ENCODE measurements at regions not wholly inside any gene's neighbourhood (a gene's known extent, or its start where the extent isn't known, plus 50 kb on each side); places are given as distances from the start of the nearest gene placed in this dataset.

GRCh38 chr1:183732236-183732880 lies 72.6 kb upstream of the RGL1 start:
- no peak overlapping the region for H4K8ac ChIP-seq (replicated peaks; ENCODE audit: insufficient read length, low read depth, low read length)
- no peak overlapping the region for H3K56ac ChIP-seq (ENCODE audit: insufficient read length, low read depth, low read length)
- H3K4me3 Mint-ChIP-seq = no peak overlapping the region
- no peaks in the 10 kb centered on the region for H3K36me3 Mint-ChIP-seq (ENCODE audit: insufficient read depth in 1 of 3, low read depth in 3 of 3)
- H3K27me3 ChIP-seq (ENCODE audit: insufficient read depth, low read length) = no peaks in the 10 kb centered on the region
- H3K27ac ChIP-seq (ENCODE audit: insufficient read length, low read depth, low read length) = no peak overlapping the region
- no peak overlapping the region for H3K4me2 ChIP-seq (ENCODE audit: insufficient read depth, insufficient read length, low read length)
- no peak overlapping the region for H3K23ac ChIP-seq (ENCODE audit: insufficient read length, low read depth, low read length)
- no peak overlapping the region for H4K91ac ChIP-seq (ENCODE audit: insufficient read length, low read depth, low read length)
- H3K9ac ChIP-seq (ENCODE audit: extremely low read depth, insufficient read length, low read length) = no peak overlapping the region
- no peaks in the 10 kb centered on the region for H3K79me2 ChIP-seq (ENCODE audit: insufficient read depth, low read length)
- no peak overlapping the region for H3K4ac ChIP-seq (ENCODE audit: low read depth, low read length)
- H2BK12ac ChIP-seq (ENCODE audit: insufficient read length, low read depth, low read length) = no peak overlapping the region
- no peak overlapping the region for H3K14ac ChIP-seq (ENCODE audit: insufficient read depth, low read length)
- DNase-seq = no peak
- no peak overlapping the region for H2BK5ac ChIP-seq (ENCODE audit: insufficient read length, low read length)
- no peak overlapping the region for H3T11ph ChIP-seq (ENCODE audit: low read length)
- H3K9me3 ChIP-seq (ENCODE audit: control insufficient read depth, low read depth, low read length) = no peaks in the 10 kb centered on the region
- H3K18ac ChIP-seq (ENCODE audit: insufficient read length, low read depth, low read length) = no peak overlapping the region
- no peaks in the 10 kb centered on the region for H4K20me1 ChIP-seq (ENCODE audit: control insufficient read depth, insufficient read depth, insufficient read length)
- H2BK15ac ChIP-seq (ENCODE audit: low read depth, low read length) = no peak overlapping the region
- WGBS (ENCODE audit: extremely low coverage, insufficient read length, low lambda C conversion rate) = no CpG with 5 or more reads among the region's 6 CpGs
- H2BK20ac ChIP-seq (ENCODE audit: low read depth, low read length, poor library complexity, severe bottlenecking) = no peak overlapping the region
- H3K23me2 ChIP-seq (ENCODE audit: insufficient read length, low read depth, low read length, poor library complexity, severe bottlenecking) = no peaks in the 10 kb centered on the region
- no peaks in the 10 kb centered on the region for H3K9me3 Mint-ChIP-seq
- H2BK120ac ChIP-seq (ENCODE audit: low read depth, low read length, poor library complexity, severe bottlenecking) = no peak overlapping the region
- H4K5ac ChIP-seq (ENCODE audit: insufficient read length, low read depth, low read length) = no peak overlapping the region
- H3K4me1 Mint-ChIP-seq = peaks cover 6 to 9% of the 10 kb centered on the region in 2 experiments; a peak in 3 of 4 replicates
- no peaks in the 10 kb centered on the region for H3K79me1 ChIP-seq (ENCODE audit: insufficient read depth, low read depth, low read length, poor library complexity, severe bottlenecking)
- H3K4me1 ChIP-seq (ENCODE audit: insufficient read depth, low read length) = peaks cover 3% of the 10 kb centered on the region; the same call in 1 of the 2 replicates
- no peak overlapping the region for H3K27ac Mint-ChIP-seq
- no peak for TF ChIP-seq CTCF (conservative IDR thresholded peaks at IDR 0.05)
- H2AK5ac ChIP-seq (ENCODE audit: insufficient read length, low read length) = no peak overlapping the region
- H3K27me3 Mint-ChIP-seq (ENCODE audit: low read depth) = no peaks in the 10 kb centered on the region
- H2AFZ ChIP-seq (ENCODE audit: low read length) = no peak overlapping the region
